GM18502 (cell line): ENCODE measurements at regions not wholly inside any gene's neighbourhood (a gene's known extent, or its start where the extent isn't known, plus 50 kb on each side); places are given as distances from the start of the nearest gene placed in this dataset.

Experiments used
- ATAC-seq: cut with Tn5 transposase; IDR thresholded peaks from one replicate; pipeline ENCODE4 v1.9.1; 2021; ENCODE audit warnings: mild to moderate bottlenecking; ENCODE audit not compliant: unreplicated experiment, poor library complexity

GRCh38 chr16:74045513-74045912 is 251.1 kb upstream of the PSMD7 start:
- no peak for ATAC-seq

- ATAC-seq = no peak
These were observed 260.8 kb upstream of the PSMD7 start for GRCh38 chr16:74035816-74036215.

- no peak for ATAC-seq
These were observed 261.8 kb upstream of the PSMD7 start for GRCh38 chr16:74034862-74035261.

GRCh38 chr16:74034200-74034599 is 262.4 kb upstream of the PSMD7 start:
- no peak for ATAC-seq

- ATAC-seq = no peak
These were observed 263.1 kb upstream of the PSMD7 start for GRCh38 chr16:74033441-74033995.

- no peak for ATAC-seq
These were observed 265.1 kb upstream of the PSMD7 start for GRCh38 chr16:74031551-74031950.

- no peak for ATAC-seq
These were observed 266.5 kb upstream of the PSMD7 start for GRCh38 chr16:74030000-74030706.

- no peak for ATAC-seq
These were observed 267.4 kb upstream of the PSMD7 start for GRCh38 chr16:74029115-74029792.

GRCh38 chr16:74026373-74027281 is 270.0 kb upstream of the PSMD7 start:
- no peak for ATAC-seq

- ATAC-seq = no peak
These were observed 271.7 kb upstream of the PSMD7 start for GRCh38 chr16:74024953-74025352.

GRCh38 chr16:74020095-74020670 is 276.4 kb upstream of the PSMD7 start:
- ATAC-seq = no peak

- no peak for ATAC-seq
These were observed 277.0 kb upstream of the PSMD7 start for GRCh38 chr16:74019612-74020011.

GRCh38 chr16:74015953-74016352 is 280.7 kb upstream of the PSMD7 start:
- no peak for ATAC-seq

- ATAC-seq = no peak
These were observed 297.9 kb upstream of the PSMD7 start for GRCh38 chr16:73998707-73999106.

- ATAC-seq = no peak
These were observed 298.6 kb upstream of the PSMD7 start for GRCh38 chr16:73997971-73998370.

GRCh38 chr16:73997340-73997711 is 299.3 kb upstream of the PSMD7 start:
- no peak for ATAC-seq

GRCh38 chr16:73996624-73997339 is 299.8 kb upstream of the PSMD7 start:
- no peak for ATAC-seq

GRCh38 chr16:73993878-73994277 is 302.7 kb upstream of the PSMD7 start:
- no peak for ATAC-seq

- no peak for ATAC-seq
These were observed 318.2 kb upstream of the PSMD7 start for GRCh38 chr16:73978407-73978784.

- ATAC-seq = no peak
These were observed 320.0 kb upstream of the PSMD7 start for GRCh38 chr16:73976644-73977043.
